ENCODE measurements at regions not wholly inside any gene's neighbourhood (a gene's known extent, or its start where the extent isn't known, plus 50 kb on each side); places are given as distances from the start of the nearest gene placed in this dataset.

DNA sequence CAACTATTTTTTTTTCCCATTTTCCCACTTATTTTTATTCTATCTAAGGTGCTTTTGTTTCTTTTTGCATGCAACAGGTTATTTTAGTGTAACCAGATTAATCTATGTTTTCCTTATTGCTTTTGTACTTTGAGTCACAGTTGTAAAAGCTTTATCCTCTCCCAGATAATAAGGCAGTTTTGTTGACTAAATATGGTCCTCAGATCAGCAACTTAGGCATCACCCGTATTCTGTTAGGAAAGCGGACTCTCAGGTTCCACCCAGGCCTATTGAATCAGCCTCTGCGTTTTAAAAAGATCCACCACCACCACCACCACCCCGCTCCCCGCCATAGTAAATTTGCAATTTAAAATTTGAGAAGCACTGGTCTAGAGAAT, 58.6 kb upstream of the USP9X start:
- Histone ChIP-seq H4K5ac (ENCODE audit: insufficient read length, low read depth, low read length) (no peak overlapping the region), H4K20me1 (ENCODE audit: control insufficient read depth, insufficient read depth, insufficient read length) (no peaks in the 10 kb centered on the region), H3K23me2 (ENCODE audit: insufficient read length, low read depth, low read length, poor library complexity, severe bottlenecking) (no peaks in the 10 kb centered on the region), H3K27ac (ENCODE audit: insufficient read length, low read depth, low read length) (peak overlapping the region; percentile 94), H3K56ac (ENCODE audit: insufficient read length, low read depth, low read length) (no peak overlapping the region), H3K27me3 (ENCODE audit: insufficient read depth, low read length) (no peaks in the 10 kb centered on the region), H3K18ac (ENCODE audit: insufficient read length, low read depth, low read length) (no peak overlapping the region), H3K9me3 (ENCODE audit: control insufficient read depth, low read depth, low read length) (no peaks in the 10 kb centered on the region), H3K79me1 (ENCODE audit: insufficient read depth, low read depth, low read length, poor library complexity, severe bottlenecking) (no peaks in the 10 kb centered on the region), H3K14ac (ENCODE audit: insufficient read depth, low read length) (no peak overlapping the region), H2BK15ac (ENCODE audit: low read depth, low read length) (no peak overlapping the region; the same call in 1 of the 2 replicates), H3K4ac (ENCODE audit: low read depth, low read length) (no peak overlapping the region), H3K23ac (ENCODE audit: insufficient read length, low read depth, low read length) (no peak overlapping the region), H2BK120ac (ENCODE audit: low read depth, low read length, poor library complexity, severe bottlenecking) (no peak overlapping the region), H2AFZ (ENCODE audit: low read length) (no peak overlapping the region), H2AK5ac (ENCODE audit: insufficient read length, low read length) (no peak overlapping the region), H3K4me1 (ENCODE audit: insufficient read depth, low read length) (peaks cover 11% of the 10 kb centered on the region; the same call in 1 of the 2 replicates), H2BK5ac (ENCODE audit: insufficient read length, low read length) (no peak overlapping the region), H3K9ac (ENCODE audit: extremely low read depth, insufficient read length, low read length) (no peak overlapping the region), H4K8ac (replicated peaks; ENCODE audit: insufficient read length, low read depth, low read length) (no peak overlapping the region), H3K4me2 (ENCODE audit: insufficient read depth, insufficient read length, low read length) (peak overlapping the region; percentile 36), H4K91ac (ENCODE audit: insufficient read length, low read depth, low read length) (no peak overlapping the region), H2BK12ac (ENCODE audit: insufficient read length, low read depth, low read length) (no peak overlapping the region), H3T11ph (ENCODE audit: low read length) (no peak overlapping the region), H2BK20ac (ENCODE audit: low read depth, low read length, poor library complexity, severe bottlenecking) (no peak overlapping the region), H3K79me2 (ENCODE audit: insufficient read depth, low read length) (no peaks in the 10 kb centered on the region)
- WGBS (ENCODE audit: extremely low coverage, insufficient read length, low lambda C conversion rate), result no CpG with 5 or more reads among the region's 5 CpGs
- TF ChIP-seq, protein P1, sequence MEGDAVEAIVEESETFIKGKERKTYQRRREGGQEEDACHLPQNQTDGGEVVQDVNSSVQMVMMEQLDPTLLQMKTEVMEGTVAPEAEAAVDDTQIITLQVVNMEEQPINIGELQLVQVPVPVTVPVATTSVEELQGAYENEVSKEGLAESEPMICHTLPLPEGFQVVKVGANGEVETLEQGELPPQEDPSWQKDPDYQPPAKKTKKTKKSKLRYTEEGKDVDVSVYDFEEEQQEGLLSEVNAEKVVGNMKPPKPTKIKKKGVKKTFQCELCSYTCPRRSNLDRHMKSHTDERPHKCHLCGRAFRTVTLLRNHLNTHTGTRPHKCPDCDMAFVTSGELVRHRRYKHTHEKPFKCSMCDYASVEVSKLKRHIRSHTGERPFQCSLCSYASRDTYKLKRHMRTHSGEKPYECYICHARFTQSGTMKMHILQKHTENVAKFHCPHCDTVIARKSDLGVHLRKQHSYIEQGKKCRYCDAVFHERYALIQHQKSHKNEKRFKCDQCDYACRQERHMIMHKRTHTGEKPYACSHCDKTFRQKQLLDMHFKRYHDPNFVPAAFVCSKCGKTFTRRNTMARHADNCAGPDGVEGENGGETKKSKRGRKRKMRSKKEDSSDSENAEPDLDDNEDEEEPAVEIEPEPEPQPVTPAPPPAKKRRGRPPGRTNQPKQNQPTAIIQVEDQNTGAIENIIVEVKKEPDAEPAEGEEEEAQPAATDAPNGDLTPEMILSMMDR (conservative IDR thresholded peaks at IDR 0.05), result no peak
- H3K4me1 Mint-ChIP-seq, result peaks cover 26 to 37% of the 10 kb centered on the region in 2 experiments
- peak overlapping the region; percentile 3 to 58; a peak in 1 of 5 replicates for H3K4me3 Mint-ChIP-seq
- peak overlapping the region; percentile 79 to 98 (median 98) for H3K27ac Mint-ChIP-seq
- H3K9me3 Mint-ChIP-seq, result peaks cover 62 to 64% of the 10 kb centered on the region in 2 experiments
- H3K36me3 Mint-ChIP-seq (ENCODE audit: insufficient read depth in 1 of 3, low read depth in 3 of 3), result peaks cover 0 to 14% (median 7%) of the 10 kb centered on the region in 3 experiments; a peak in 4 of 7 replicates
- no peaks in the 10 kb centered on the region for H3K27me3 Mint-ChIP-seq (ENCODE audit: low read depth)
- DNase-seq, result peak; percentile 53
